Dermis blood vessel endothelial cell (primary cell): ENCODE measurements at regions not wholly inside any gene's neighbourhood (a gene's known extent, or its start where the extent isn't known, plus 50 kb on each side); places are given as distances from the start of the nearest gene placed in this dataset.

ENCODE experiments used
- DNase-seq: peaks from one replicate; pipeline ENCODE4 v3.0.0; 2010

DNA sequence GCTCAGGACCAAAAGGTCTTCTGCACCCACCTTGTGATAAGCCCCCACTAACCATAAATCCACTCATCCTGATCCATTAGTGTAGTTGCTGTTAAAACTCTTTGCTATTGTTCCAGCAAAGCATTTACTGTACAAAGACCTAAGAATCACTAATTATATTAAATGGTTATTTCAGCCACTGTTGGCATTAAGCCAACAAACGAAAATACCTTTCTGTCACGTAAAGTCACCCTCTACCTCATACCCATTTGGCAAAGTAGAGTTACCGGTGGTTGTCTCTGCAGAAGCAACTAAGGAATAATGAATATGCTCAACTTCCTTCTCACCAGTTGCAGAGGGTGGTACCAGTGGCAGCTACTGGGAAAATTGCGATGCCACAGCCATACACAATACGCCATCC, 224.5 kb downstream of the SP3 start:
- no peak for DNase-seq

DNA sequence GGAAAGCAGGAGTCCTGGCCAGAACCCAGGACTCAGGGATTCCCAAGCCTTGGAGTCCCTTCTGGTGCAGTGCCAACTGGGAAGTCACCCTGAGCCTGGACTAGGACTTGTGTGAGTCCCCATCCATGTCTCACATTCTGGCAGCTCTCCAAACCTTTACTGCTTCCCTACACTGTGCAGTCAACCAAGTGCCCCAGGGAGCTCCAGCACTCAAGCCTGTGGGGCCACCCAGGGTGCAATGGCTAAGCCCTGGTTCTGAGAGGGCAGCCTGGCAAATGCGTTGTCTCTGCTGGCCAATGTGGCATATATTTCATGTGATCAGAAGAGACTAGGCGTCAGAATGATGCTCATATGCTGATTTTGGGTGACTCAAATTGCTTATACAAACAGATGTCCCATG, 223.4 kb downstream of the SP3 start:
- DNase-seq, result no peak

DNA sequence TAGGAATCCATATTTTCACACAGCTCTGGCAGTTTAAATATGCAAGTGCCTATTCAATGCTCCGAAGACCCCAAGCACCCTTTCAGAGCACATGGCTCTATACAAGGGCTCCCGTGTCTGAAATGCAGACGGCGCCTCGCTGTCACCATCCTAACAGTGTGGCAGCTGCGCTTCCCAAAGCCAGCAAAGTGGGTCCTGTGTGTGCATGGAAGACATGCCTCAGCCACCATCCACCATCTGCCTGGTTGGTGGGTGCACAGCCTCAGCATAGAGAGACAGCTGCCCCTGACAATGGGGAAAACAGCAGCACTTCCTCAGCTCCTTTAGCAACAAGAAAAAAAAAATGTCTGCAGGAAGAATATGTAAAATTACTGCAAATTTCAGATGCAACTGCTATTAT, 218.1 kb downstream of the SP3 start:
- no peak for DNase-seq

DNA sequence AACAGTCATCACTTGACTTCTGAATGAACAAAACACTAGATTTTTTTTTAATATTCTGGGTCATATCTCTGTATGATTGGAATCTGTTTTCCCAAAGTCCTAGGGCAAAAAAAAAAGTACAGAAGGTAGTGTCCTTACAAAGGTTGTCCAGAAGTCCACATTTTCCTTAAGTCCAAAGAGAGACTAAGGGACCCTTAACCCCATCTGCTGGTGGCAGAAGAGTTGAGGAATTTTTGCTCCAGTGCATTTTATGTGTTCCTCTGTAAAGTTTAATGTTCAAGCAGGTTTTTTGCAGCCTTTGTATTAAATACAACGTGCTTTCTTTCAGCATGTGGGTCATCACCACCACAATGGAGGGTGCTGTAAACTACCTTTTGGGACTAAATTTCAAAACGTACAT, 215.9 kb downstream of the SP3 start:
- DNase-seq, result peak; percentile 38

DNA sequence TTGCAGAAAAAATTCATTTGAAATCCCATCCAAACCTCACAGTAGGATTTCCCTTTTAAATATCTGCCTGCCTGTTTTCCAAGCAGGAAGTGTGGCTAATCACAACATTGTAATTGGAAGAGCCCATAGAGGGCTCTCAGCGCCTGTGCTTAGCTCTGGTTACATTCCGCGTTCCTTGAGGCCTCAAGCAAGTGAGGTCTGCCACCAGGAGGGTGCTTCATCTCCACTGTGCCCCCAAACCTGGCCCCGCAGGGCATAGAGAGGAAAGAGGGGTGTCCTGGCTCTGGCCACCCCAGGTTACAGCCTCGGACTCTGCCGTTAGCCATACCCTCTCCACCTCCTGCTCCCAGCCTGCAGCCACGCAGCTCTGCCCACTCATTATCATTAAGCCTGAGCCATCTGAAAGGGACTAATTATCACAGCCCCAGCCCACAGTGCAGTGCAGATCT, 214.8 kb downstream of the SP3 start:
- DNase-seq, result peak; percentile 38

DNA sequence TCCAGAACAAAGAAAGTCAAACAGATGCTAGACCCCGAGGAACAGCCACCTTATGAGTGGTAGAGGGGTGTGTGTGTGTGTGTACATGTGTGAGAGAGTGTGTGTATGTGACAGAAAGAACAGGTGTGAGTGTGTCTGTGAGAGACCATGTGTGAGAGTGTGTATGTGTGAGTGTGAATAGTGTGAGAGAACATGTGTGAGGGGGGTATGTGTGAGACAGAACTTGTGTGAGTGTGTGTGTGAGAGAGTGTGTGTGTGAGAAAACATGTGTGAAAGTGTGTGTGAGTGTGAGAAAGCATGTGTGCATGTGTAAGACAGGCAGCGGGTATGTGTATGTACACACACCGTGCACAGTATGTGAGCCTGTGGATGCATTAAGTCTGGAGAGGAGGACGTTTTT, 214.3 kb downstream of the SP3 start:
- peak; percentile 2 for DNase-seq

DNA sequence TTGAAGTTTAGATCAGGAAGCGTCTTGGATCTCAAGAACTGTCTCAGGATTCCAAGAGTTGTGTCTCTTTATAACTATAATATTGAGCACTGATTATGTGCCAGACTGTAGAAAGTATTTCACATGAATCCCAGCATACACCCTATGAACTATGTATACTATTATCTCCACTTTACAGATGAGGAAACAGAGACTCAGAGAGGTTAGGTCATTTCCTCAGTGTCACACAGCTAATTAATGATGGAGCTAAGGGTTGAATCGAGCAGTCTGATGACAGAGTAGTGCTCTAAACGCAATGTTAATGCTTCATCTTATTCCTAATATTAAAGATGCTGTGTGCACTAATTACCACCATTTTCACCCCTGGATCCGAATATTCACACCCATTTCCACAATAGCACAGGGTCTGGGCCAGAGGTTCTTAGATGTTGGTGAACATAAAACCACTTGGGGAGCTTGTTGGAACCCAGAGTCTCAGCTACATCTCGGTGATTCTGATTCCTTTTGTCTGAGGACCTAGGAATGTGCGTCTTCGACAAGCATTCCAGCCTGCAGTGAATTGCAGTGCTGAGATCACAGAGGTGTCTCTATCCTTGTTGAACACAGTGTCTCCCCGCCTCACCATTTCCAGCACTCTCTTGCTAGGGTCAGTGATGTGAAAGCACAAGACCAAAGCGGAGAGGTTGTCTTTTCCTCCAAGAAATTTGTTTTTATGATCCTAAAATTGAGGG, 213.8 kb downstream of the SP3 start:
- no peak for DNase-seq

DNA sequence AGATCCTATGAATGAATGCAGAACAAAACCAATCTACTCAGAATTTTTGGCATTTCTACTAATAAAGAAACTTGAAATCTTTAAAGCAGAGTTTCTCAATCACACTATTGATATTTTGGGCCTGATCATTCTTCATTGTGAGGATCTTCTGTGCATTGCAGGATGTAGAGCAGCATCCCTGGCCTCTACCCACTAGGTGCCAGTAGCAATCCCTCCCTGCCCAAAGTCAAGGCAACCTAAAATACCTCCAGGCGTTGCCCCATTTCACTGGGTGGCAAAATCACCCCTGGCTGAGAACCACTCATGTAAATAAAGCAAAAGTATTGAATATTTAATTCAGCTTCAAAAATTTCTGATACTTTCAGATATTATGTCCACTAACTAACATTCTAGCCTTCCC, 213.0 kb downstream of the SP3 start:
- DNase-seq, result no peak

DNA sequence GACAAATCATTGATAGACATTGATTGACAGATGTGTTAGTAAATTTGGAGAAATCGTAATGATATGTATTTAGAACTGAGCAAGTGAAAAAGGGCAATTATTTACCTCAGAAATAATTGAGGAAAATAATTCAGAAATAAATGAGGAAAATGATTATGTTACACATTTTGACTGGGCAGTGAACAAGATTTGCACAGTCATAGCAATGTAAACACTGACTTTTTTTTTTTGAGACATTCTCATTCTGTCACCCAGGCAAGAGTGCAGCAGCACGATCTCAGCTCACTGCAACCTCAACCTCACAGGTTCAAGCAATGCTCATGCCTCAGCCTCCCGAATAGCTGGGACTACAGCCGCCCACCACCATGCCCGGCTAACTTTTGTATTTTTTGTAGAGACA, 211.7 kb downstream of the SP3 start:
- no peak for DNase-seq

DNA sequence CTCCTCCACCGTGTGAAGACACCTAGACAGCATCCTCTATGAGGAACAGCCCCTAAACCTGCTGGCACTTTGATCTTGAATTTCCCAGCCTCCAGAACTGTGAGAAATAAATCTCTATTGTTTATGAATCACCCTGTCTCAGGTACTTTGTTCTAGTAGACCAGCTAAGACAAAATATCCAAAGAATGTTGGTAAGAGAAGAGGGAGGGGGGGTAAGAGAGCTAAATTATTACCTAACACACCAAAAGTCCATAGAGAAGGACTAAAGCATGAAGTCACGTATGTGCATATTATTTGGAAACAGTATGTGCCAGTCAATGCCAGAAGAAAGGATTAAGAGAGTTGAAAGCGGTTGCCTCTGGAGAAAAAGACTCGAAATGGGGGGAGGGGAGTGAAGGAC, 211.0 kb downstream of the SP3 start:
- no peak for DNase-seq

DNA sequence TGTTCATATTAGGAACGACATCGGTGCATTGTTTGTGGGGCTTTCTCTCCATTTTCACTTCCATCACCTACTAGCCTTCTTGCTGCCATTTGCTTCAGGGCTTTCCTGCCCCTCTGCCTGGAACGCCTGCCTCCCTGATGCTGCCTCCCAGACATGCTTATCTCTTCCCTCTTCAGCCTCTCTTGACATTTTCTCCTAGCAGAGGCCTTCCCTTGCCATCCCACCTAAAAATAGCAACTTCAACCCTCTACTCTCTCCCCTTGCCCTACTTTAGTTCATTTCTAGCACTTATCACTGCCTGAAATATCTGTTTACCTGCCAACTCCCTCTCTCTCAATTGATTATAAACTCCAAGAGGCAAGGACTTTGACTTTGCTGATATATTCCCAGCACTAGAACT, 210.3 kb downstream of the SP3 start:
- no peak for DNase-seq

DNA sequence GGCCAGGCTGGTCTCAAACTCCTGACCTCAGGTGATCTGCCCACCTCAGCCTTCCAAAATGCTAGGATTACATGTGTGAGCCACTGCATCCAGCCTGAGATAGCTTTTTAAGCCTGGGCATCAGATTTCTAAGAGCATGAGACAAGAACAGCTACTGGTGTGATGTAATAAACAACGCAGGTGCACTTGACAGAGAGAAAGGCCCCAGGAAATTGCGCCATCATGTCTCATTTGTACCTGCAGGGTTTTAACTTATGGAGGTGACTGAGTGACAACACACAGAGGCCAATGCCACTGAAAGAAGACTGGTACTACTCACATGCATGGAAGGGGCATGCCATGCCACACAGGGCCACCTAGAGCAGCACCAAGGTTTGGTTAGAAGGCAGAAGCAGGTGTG, 209.4 kb downstream of the SP3 start:
- no peak for DNase-seq

DNA sequence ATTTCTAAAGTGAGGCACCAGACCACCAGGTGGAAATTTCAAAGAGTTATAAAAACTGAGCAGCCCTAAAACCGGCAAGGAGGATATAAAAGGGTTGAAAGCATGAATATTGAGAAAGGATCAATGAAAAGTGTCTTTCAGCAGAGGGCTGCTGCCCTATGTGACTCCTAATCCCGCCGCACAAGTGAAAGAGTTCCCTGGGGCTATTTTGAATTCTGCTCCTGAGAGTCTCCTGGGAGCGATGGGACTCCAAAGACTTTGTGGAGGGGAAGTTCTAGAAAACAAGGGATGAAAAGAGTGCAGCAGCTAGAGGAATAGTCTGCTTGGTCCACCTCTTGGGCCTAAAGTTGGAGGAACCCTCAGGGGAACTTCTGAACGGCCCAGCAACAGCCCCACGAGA, 205.2 kb downstream of the SP3 start:
- no peak for DNase-seq

DNA sequence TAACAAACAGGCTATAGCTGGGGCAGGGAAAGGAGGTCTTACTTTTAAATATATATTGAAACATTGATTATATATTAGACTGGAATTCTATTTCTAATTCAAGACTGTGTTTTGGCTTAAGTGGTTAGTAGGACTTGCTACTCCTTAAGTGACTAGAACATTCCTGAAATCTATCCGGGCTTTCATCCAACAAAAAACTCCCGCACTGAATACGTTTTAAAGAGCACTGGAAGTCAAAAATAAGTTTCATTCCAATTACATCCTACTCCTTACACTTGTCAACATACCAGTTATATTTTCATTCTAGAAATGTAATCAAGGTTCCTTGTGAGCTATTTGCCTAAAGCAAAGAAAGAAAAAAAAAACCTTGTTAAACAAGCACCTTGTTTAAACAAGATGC, 204.6 kb downstream of the SP3 start:
- DNase-seq, result no peak

DNA sequence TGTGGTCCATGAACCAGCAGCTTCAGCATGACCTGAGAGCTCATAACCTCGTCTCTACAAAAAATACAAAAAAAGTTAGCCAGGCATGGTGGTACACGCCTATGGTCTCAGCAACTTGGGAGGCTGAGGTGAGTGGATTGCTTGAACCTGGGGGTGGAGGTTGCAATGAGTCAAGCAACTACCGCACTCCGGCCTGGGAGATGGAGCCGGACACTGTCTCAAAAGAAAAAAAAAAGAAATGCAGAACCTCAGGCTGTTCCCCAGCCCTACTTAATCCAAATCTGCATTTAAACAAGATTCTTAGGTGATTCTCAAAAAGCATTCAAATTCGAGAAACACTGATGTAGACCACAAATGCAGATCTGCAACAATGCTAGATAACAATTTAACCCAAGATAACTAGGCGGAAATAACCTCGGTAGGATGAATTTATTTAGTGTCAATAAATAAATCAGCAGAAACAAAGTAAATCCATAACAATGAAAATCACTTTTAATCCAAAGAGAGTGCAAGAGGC, 203.5 kb downstream of the SP3 start:
- no peak for DNase-seq

DNA sequence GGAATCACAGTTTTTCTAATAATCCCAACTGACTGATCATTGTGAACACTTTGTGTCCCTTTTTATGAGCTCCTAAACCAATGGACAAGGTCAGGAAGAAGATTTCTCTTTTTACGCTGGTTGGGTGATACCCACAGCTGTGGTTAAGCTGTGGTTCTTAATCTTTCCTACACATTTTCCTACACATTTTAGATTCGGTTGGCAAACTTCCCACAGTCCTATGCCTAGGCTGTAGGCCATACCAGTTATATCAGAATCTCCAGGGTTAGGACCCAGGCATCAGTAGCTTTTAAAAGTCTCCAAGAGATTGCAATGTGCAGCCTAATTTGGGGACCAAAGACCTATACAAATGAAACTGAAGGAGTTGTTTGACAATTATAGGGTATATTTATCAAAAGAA, 203.0 kb downstream of the SP3 start:
- DNase-seq, result no peak

DNA sequence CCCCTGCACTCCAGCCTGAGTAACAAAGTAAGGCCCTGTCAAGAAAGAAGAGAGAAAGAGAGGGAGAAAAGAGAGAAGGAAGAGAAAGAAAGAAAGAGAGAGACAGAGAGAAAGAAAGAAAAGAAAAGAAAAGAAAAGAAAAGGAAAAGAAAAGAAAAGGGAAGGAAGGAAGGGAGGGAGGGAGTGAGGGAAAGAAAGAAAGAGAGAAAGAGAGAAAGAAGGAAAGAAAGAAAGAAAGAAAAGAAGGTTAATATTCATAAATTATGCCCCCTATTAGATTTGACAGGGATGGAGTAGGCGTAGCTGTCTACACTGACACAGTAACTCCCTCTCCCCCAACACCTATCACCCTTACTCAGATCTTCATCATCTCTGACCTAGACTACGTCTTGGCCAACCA, 202.3 kb downstream of the SP3 start:
- DNase-seq, result no peak

DNA sequence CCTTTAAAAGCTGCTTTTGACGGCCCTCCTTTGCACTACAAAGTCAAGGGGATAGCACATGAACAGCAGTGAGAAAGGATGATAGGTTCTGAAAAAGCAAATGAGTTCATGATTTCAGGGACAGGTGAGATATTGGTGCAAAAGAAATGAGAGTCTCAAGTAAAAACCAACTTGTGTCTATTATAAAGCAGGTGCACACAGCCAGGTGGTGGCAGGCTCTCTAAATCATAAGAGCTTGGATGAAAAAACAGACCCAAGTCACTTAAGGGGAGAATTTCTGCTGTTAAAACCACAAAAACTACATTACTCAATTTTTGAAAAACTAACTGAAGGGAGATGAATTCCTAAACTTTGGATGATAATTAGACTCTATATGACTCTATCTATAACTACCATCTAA, 201.5 kb downstream of the SP3 start:
- DNase-seq, result no peak

DNA sequence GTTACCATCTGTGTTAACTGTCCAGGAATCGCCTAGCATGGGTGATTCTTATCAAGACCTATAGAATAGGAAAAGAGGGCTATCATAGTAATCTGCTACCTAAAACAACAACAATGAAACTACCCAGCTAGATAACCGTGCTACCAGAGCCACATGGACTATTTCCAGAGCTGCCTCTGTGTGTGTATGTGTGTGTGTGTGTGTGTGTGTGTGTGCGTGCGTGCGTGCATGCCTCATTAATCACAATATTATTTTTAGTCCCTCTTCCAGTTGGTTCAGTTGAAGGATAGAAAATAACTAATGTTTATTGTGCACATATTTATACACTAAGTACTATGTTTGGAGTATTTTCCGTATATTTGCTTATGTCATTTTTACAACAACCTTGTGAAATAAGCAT, 201.1 kb downstream of the SP3 start:
- no peak for DNase-seq

DNA sequence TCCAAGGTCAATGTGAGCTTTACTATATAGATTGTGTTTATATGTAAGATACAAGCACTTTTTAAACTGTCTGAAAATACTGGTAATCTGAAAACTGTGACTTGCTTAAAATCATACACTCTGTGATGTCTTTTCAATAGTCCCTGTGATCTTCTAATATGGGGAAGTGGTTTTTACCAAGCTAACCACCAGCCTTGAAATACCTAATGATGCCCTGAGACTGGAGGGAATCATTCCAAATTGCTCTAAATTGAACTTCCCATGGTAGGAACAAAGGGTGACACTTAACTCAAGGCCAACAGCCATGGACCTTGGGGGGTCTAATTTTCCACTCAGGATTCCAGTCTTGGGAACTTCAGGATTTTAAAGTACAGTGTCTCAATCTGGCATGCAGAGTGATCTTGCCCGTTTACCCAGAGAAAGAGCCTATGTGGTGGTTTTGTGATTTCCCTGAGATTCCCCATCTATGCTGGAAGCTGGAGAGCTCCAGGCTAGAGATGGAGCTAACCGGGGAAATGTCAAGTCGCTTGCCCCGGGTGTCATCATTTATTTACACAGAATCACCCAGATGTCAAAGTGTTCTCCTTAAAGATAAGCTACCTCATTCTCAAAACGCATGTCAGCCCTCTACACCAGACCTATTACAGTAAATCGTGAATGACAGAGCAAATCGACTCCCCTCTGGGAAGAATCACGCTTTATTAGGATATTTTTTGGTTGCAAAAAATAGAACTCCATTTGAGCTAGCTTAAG, 198.5 kb downstream of the SP3 start:
- no peak for DNase-seq

DNA sequence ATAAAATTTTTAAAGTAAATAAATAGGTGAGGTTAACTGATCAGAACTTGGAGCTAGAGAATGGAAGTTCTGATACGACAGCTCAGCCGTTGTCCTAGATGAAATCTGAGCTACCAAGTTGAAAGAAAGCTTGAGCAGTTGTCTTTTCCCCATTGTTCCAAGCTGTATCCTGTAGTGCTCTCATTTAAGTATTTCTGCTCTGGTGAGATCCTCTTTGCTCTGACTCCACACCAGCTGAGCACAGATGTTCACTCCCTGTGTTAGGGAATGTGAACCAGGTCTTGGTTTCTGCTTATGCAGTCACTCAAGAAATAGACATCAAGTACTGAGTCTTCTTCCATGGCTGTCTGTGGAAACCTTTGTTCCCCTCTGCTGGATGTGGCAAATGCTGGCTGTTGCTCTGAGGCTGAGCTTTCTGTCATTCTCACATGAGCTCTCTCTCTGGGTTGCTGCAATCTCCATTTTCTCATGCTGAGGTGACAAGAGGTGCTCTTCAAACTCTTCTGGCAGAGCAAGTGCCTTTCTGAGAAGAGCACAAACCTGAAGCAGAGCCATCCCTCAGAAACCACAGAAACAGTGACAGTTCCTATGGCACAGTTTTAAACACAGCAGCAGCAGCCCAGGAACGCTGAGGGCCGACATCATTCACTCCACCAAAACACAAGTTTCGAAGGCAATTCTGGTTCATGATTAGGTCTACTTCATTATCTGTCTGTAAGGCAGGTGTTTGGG, 194.1 kb downstream of the SP3 start:
- DNase-seq, result no peak

DNA sequence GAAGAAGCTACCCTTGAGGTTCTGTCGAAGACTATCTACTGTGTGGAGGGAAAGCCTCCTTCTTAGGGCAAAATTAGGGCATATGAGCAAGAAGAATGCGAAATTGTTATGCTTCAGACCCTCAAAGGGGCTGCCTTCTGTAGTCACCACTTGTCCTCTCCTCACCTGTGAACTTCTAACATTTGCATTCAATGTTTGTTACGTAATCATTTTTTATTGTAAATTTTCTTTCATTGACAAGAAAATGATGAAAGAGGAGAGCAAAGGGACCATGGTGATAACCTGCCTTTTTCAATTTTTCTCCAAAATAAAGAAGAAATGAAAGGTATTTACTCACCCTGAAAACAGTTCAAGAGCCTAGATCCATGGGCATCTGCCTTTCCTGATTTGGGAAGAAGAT, 193.0 kb downstream of the SP3 start:
- no peak for DNase-seq

DNA sequence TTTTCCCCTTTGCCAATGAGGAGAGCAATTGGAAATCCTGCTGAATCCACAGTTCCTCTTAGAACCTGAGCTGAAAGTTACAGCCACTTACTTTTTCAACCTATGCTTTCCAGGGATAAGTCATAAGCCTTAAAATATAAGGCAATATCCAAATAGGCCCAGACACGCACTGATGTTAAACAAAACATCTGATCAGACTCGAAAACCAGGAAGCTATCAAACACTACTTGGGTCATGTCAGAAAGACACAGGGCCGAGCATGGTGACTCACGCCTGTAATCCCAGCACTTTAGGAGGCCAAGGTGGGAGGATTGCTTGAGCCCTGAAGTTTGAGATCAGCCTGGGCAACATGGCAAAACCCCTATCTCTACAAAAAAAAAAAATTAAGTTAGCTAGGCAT, 192.1 kb downstream of the SP3 start:
- no peak for DNase-seq

DNA sequence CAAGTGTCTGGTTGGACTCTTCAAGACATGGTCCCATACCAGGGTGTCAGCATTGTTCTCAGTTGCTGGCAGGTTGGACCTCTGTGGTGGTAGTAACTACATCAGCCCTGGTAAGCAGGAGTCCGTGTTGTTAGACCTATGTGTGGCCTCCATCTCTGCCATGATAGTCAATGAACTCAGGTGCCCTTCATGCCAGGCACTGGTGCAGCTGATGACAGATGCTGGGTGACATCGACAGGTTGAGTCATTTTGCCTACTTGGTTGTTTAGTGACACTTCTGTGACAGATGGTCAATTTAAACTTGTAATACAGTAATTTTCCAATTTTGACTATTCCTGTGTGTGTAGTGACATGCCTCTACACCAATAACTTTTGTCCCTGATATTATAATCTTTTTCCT, 189.7 kb downstream of the SP3 start:
- DNase-seq, result no peak
